ENCODE measurements at regions not wholly inside any gene's neighbourhood (a gene's known extent, or its start where the extent isn't known, plus 50 kb on each side); places are given as distances from the start of the nearest gene placed in this dataset.

DNA sequence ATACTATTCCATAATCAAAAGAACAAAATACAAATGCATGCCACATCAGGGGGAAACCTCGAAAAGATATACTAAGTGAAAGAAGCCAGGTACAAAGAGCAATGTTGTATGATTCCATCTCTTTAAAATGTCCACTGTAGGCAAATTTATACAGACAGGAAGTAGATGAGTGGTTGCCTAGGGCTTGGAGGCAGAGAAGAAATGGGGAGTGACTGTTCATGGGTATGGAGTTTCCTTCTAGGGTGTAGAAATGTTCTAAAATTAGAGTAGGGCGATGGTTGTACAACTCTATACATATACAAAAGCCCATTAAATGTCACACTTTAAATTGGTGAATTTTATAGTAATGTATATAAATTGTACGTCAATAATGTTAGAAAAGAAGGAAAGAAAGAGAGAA lies 128.1 kb downstream of the MAF start:
- H4K5ac ChIP-seq (ENCODE audit: insufficient read length, low read depth, low read length) = no peak overlapping the region

More for the DNA sequence above, 128.1 kb downstream of the MAF start:
- H3K79me2 ChIP-seq (ENCODE audit: control insufficient read depth in 1 of 2, insufficient read depth in 2 of 2, low read length in 2 of 2) = no peaks in the 10 kb centered on the region
- H2BK15ac ChIP-seq (ENCODE audit: low read length) = no peak overlapping the region
- H2BK20ac ChIP-seq (ENCODE audit: low read length) = no peak overlapping the region
- H3K56ac ChIP-seq (replicated peaks; ENCODE audit: insufficient read length, low read depth, low read length) = no peak overlapping the region
- no peaks in the 10 kb centered on the region for H3K27me3 ChIP-seq (replicated peaks in 1 of 4; ENCODE audit: control insufficient read depth in 3 of 4, extremely low read depth in 1 of 4, insufficient read depth in 3 of 4, low read length in 3 of 4)
- no peak for DNase-seq (ENCODE audit: low read depth in 1 of 2, low spot score in 2 of 2)
- no peak overlapping the region for H3K9ac ChIP-seq (replicated peaks in 1 of 4; ENCODE audit: extremely low read depth in 1 of 4, low read depth in 3 of 4, low read length in 3 of 4)
- H3K79me1 ChIP-seq (ENCODE audit: low read depth, low read length) = no peaks in the 10 kb centered on the region
- H2BK5ac ChIP-seq (ENCODE audit: low read depth, low read length) = no peak overlapping the region
- H2BK120ac ChIP-seq (replicated peaks; ENCODE audit: low read depth, low read length) = no peak overlapping the region
- H3K4ac ChIP-seq (replicated peaks; ENCODE audit: insufficient read length, low read depth, low read length) = no peak overlapping the region
- H4K8ac ChIP-seq (ENCODE audit: extremely low read depth, insufficient read depth, low read length) = no peak overlapping the region
- H3K27ac ChIP-seq (ENCODE audit: low read depth, low read length) = no peak overlapping the region
- no peaks in the 10 kb centered on the region for H4K20me1 ChIP-seq (replicated peaks in 1 of 2; ENCODE audit: control insufficient read depth in 1 of 2, insufficient read depth in 2 of 2, low read length in 2 of 2)
- POLR2A ChIA-PET (ENCODE audit: partially characterized antibody) = no interaction called here
- H4K91ac ChIP-seq (replicated peaks; ENCODE audit: insufficient read length, low read length) = no peak overlapping the region
- no peak overlapping the region for H2AFZ ChIP-seq (ENCODE audit: low read length)
- CTCF ChIA-PET (ENCODE audit: partially characterized antibody) = no interaction called here
- no peak overlapping the region for H3K14ac ChIP-seq (ENCODE audit: insufficient read length)
- H2BK12ac ChIP-seq (ENCODE audit: low read depth, low read length) = no peak overlapping the region
- FAIRE-seq = no peak
- no peak overlapping the region for H3K23ac ChIP-seq (ENCODE audit: insufficient read length)
- no peak overlapping the region for H3K4me2 ChIP-seq (ENCODE audit: insufficient read depth in 1 of 2, low read depth in 2 of 2, low read length in 2 of 2)
- H2AK5ac ChIP-seq (ENCODE audit: low read depth, low read length) = no peak overlapping the region
- H3K4me3 ChIP-seq (ENCODE audit: extremely low read depth in 1 of 4, insufficient read depth in 2 of 4, low read depth in 3 of 4, low read length in 4 of 4) = no peak overlapping the region
- H3K18ac ChIP-seq (ENCODE audit: extremely low read depth, low read length) = no peak overlapping the region
- H3K36me3 ChIP-seq (ENCODE audit: control insufficient read depth in 2 of 4, insufficient read depth in 4 of 4, low read length in 3 of 4) = no peaks in the 10 kb centered on the region
- WGBS, 2 experiments (ENCODE audit: extremely low coverage in 1 of 2, insufficient coverage in 1 of 2, insufficient read length in 1 of 2, insufficient replicate concordance in 2 of 2, low coverage in 1 of 2, low lambda C conversion rate in 2 of 2, missing lambda C conversion rate in 1 of 2) = 98 to 100% methylated on average over 1 to 3 of the region's 3 CpGs
- TF ChIP-seq SUZ12 (IDR thresholded peaks at IDR 0.05; ENCODE audit: low read length) = no peak
- no peaks in the 10 kb centered on the region for H3K23me2 ChIP-seq (ENCODE audit: low read depth, low read length)
- no peaks in the 10 kb centered on the region for H3K9me3 ChIP-seq (ENCODE audit: insufficient read depth in 2 of 2, low read depth in 1 of 2, low read length in 1 of 2)
- no peaks in the 10 kb centered on the region for H3K4me1 ChIP-seq (replicated peaks in 1 of 4; ENCODE audit: control insufficient read depth in 3 of 4, insufficient read depth in 4 of 4, low read length in 3 of 4)

All from H1 (cell line).